ENCODE measurements at regions not wholly inside any gene's neighbourhood (a gene's known extent, or its start where the extent isn't known, plus 50 kb on each side); places are given as distances from the start of the nearest gene placed in this dataset.
A peak's percentile ranks its signal among the peaks of the same experiment; 100 is the strongest.
"Not testable (repeated sequence)": the region's sequence is repeated elsewhere in the genome, so short reads cannot be mapped to it uniquely, and the experiment has no call there.

GRCh38 chr12:127912035-127912665, 354.8 kb upstream of the TMEM132C start:
- no peak for DNase-seq (ENCODE audit: low read depth)

GRCh38 chr12:127923501-127923900, 343.5 kb upstream of the TMEM132C start:
- DNase-seq (ENCODE audit: low read depth) = no peak

- DNase-seq (ENCODE audit: low read depth) = peak; percentile 47
These were observed 341.0 kb upstream of the TMEM132C start for GRCh38 chr12:127925971-127926370.

GRCh38 chr12:127928178-127928577, 338.8 kb upstream of the TMEM132C start:
- DNase-seq (ENCODE audit: low read depth) = peak; percentile 30

- DNase-seq (ENCODE audit: low read depth) = peak; percentile 49
These were observed 338.1 kb upstream of the TMEM132C start for GRCh38 chr12:127928615-127929571.

- DNase-seq (ENCODE audit: low read depth) = no peak
These were observed 336.8 kb upstream of the TMEM132C start for GRCh38 chr12:127930122-127930521.

GRCh38 chr12:127934409-127934808, 332.6 kb upstream of the TMEM132C start:
- no peak for DNase-seq (ENCODE audit: low read depth)

- no peak for DNase-seq (ENCODE audit: low read depth)
These were observed 330.5 kb upstream of the TMEM132C start for GRCh38 chr12:127936463-127936862.

GRCh38 chr12:127941332-127941731, 325.6 kb upstream of the TMEM132C start:
- DNase-seq (ENCODE audit: low read depth) = peak; percentile 27

- no peak for DNase-seq (ENCODE audit: low read depth)
These were observed 324.0 kb upstream of the TMEM132C start for GRCh38 chr12:127942981-127943380.

- peak; percentile 82 for DNase-seq (ENCODE audit: low read depth)
These were observed 323.3 kb upstream of the TMEM132C start for GRCh38 chr12:127943481-127944210.

- DNase-seq (ENCODE audit: low read depth) = no peak
These were observed 322.6 kb upstream of the TMEM132C start for GRCh38 chr12:127944211-127944899.

- peak; percentile 70 for DNase-seq (ENCODE audit: low read depth)
These were observed 309.8 kb upstream of the TMEM132C start for GRCh38 chr12:127957001-127957660.

GRCh38 chr12:127962303-127962702, 304.7 kb upstream of the TMEM132C start:
- DNase-seq (ENCODE audit: low read depth) = no peak

GRCh38 chr12:127963933-127964332, 303.0 kb upstream of the TMEM132C start:
- DNase-seq (ENCODE audit: low read depth) = no peak

- DNase-seq (ENCODE audit: low read depth) = peak; percentile 65
These were observed 302.3 kb upstream of the TMEM132C start for GRCh38 chr12:127964717-127965116.

GRCh38 chr12:127966331-127966730, 300.6 kb upstream of the TMEM132C start:
- no peak for DNase-seq (ENCODE audit: low read depth)

GRCh38 chr12:127970491-127970890, 296.5 kb upstream of the TMEM132C start:
- no peak for DNase-seq (ENCODE audit: low read depth)

- no peak for DNase-seq (ENCODE audit: low read depth)
These were observed 286.4 kb upstream of the TMEM132C start for GRCh38 chr12:127980585-127980984.

GRCh38 chr12:127981875-127982274, 285.1 kb upstream of the TMEM132C start:
- no peak for DNase-seq (ENCODE audit: low read depth)

GRCh38 chr12:127983213-127983791, 283.7 kb upstream of the TMEM132C start:
- not testable (repeated sequence) for DNase-seq (ENCODE audit: low read depth)
